ENCODE measurements at regions not wholly inside any gene's neighbourhood (a gene's known extent, or its start where the extent isn't known, plus 50 kb on each side); places are given as distances from the start of the nearest gene placed in this dataset.

- H3K9ac ChIP-seq (ENCODE audit: low read depth in 1 of 2, low read length in 2 of 2), result no peak overlapping the region
- no peak overlapping the region for H3K27ac ChIP-seq (ENCODE audit: low read depth in 1 of 2, low read length in 2 of 2)
- WGBS, result 70% methylated on average over 2 of the region's 2 CpGs
- H3K9me3 ChIP-seq (ENCODE audit: control insufficient read depth in 4 of 4, low read length in 3 of 4), result peaks cover 0 to 3% (median 0%) of the 10 kb centered on the region in 4 donors
- no peak for DNase-seq (ENCODE audit: low spot score)
- H3K4me3 ChIP-seq (ENCODE audit: low read depth in 1 of 3, low read length in 3 of 3), result no peak overlapping the region
- H3K4me1 ChIP-seq (ENCODE audit: control insufficient read depth in 4 of 4, insufficient read depth in 4 of 4, low read length in 3 of 4), result no peaks in the 10 kb centered on the region
- no peaks in the 10 kb centered on the region for H3K27me3 ChIP-seq (ENCODE audit: control insufficient read depth in 4 of 4, insufficient read depth in 4 of 4, low read length in 3 of 4)
- no peaks in the 10 kb centered on the region for H3K36me3 ChIP-seq (ENCODE audit: control insufficient read depth in 4 of 4, insufficient read depth in 3 of 4, low read depth in 1 of 4, low read length in 3 of 4)
- TF ChIP-seq NR2F2 (IDR thresholded peaks at IDR 0.05), result no peak
- no peak for TF ChIP-seq ATF3 (IDR thresholded peaks at IDR 0.05)
- TF ChIP-seq HNF4A (conservative IDR thresholded peaks at IDR 0.05), result no peak
- TF ChIP-seq FOXA1 (IDR thresholded peaks at IDR 0.05), result no peak
- no peak for TF ChIP-seq ZBTB33 (IDR thresholded peaks at IDR 0.05)
- TF ChIP-seq JUND (IDR thresholded peaks at IDR 0.05), result no peak
These were observed 560.8 kb upstream of the CELF2 start for GRCh38 chr10:10456856-10457255.

GRCh38 chr10:10460451-10460850 is 557.2 kb upstream of the CELF2 start:
- TF ChIP-seq MAX (IDR thresholded peaks at IDR 0.05) (no peak), REST (IDR thresholded peaks at IDR 0.05) (no peak), FOXA1 (IDR thresholded peaks at IDR 0.05) (no peak), CTCF (IDR thresholded peaks at IDR 0.05; ENCODE audit: low read depth, low read length, missing input control) (no peak), ZBTB33 (IDR thresholded peaks at IDR 0.05) (no peak), RXRA (IDR thresholded peaks at IDR 0.05) (no peak), NR2F2 (IDR thresholded peaks at IDR 0.05) (no peak), HNF4A (conservative IDR thresholded peaks at IDR 0.05) (no peak)
- Histone ChIP-seq H3K4me3 (ENCODE audit: low read depth in 1 of 3, low read length in 3 of 3) (no peak overlapping the region), H3K4me1 (ENCODE audit: control insufficient read depth in 4 of 4, insufficient read depth in 4 of 4, low read length in 3 of 4) (no peaks in the 10 kb centered on the region), H3K9me3 (ENCODE audit: control insufficient read depth in 4 of 4, low read length in 3 of 4) (no peaks in the 10 kb centered on the region), H3K27ac (ENCODE audit: low read depth in 1 of 2, low read length in 2 of 2) (no peak overlapping the region), H3K27me3 (ENCODE audit: control insufficient read depth in 4 of 4, insufficient read depth in 4 of 4, low read length in 3 of 4) (no peaks in the 10 kb centered on the region), H3K9ac (ENCODE audit: low read depth in 1 of 2, low read length in 2 of 2) (no peak overlapping the region), H3K36me3 (ENCODE audit: control insufficient read depth in 4 of 4, insufficient read depth in 3 of 4, low read depth in 1 of 4, low read length in 3 of 4) (no peaks in the 10 kb centered on the region)
- DNase-seq (ENCODE audit: low spot score), result no peak
- whole genome bisulfite sequencing, result 47% methylated on average over 1 of the region's 1 CpG
